Loucy (cell line): ENCODE measurements at regions not wholly inside any gene's neighbourhood (a gene's known extent, or its start where the extent isn't known, plus 50 kb on each side); places are given as distances from the start of the nearest gene placed in this dataset.

Experiments used
- H2AFZ ChIP-seq: fragments of 200-600 bp; sonication (generic); 2 replicates; pipeline ENCODE4 v1.6.0; 2016; ENCODE audit warnings: antibody characterized with exemption, mild to moderate bottlenecking, low read length, moderate library complexity
- H3F3A ChIP-seq: fragments of 200-600 bp; 2 replicates; pipeline ENCODE4 v1.6.0; 2016; ENCODE audit warnings: antibody characterized with exemption, low read depth, mild to moderate bottlenecking
- H3K27me3 ChIP-seq: fragments of 200-600 bp; sonication (generic); 2 replicates; pipeline ENCODE4 v1.6.1; 2014; ENCODE audit warnings: low read length, mild to moderate bottlenecking; ENCODE audit not compliant: insufficient read depth, poor library complexity, severe bottlenecking
- H3K36me3 ChIP-seq: fragments of 200-600 bp; sonication (generic); 2 replicates; pipeline ENCODE4 v1.6.1; 2016; ENCODE audit warnings: low read length; ENCODE audit not compliant: insufficient read depth
- H3K4me1 ChIP-seq: fragments of 200-600 bp; sonication (generic); 2 replicates; pipeline ENCODE4 v1.5.1; 2014; ENCODE audit warnings: low read length, mild to moderate bottlenecking; ENCODE audit not compliant: insufficient read depth, poor library complexity, severe bottlenecking
- H3K4me2 ChIP-seq: fragments of 200-600 bp; sonication (generic); 2 replicates; pipeline ENCODE4 v1.6.0; 2014; ENCODE audit warnings: antibody characterized with exemption, low read length, low read depth, mild to moderate bottlenecking; ENCODE audit not compliant: poor library complexity, severe bottlenecking
- H3K4me3 ChIP-seq: fragments of 200-600 bp; sonication (generic); 2 replicates; pipeline ENCODE4 v1.5.1; 2014; ENCODE audit warnings: low read length, mild to moderate bottlenecking, mixed read lengths; ENCODE audit not compliant: poor library complexity, severe bottlenecking
- H3K79me2 ChIP-seq: fragments of 200-600 bp; sonication (generic); 2 replicates; pipeline ENCODE4 v1.6.1; 2014; ENCODE audit warnings: low read length; ENCODE audit not compliant: insufficient read depth
- H3K9ac ChIP-seq: fragments of 200-600 bp; sonication (generic); 2 replicates; pipeline ENCODE4 v1.6.0; 2014; ENCODE audit warnings: mild to moderate bottlenecking, low read depth, low read length, moderate library complexity; ENCODE audit not compliant: poor library complexity, severe bottlenecking
- H3K9me2 ChIP-seq: fragments of 200-600 bp; sonication (generic); replicated peaks from 2 replicates; pipeline ENCODE4 v1.6.1; 2016; ENCODE audit warnings: low read depth, low read length, mixed read lengths
- H3K9me3 ChIP-seq: fragments of 200-600 bp; sonication (generic); 2 replicates; pipeline ENCODE4 v1.6.1; 2014; ENCODE audit warnings: mild to moderate bottlenecking, antibody characterized with exemption, low read length, low read depth; ENCODE audit not compliant: insufficient read depth
- H4K20me1 ChIP-seq: fragments of 200-600 bp; sonication (generic); 2 replicates; pipeline ENCODE4 v1.6.0; 2014; ENCODE audit warnings: antibody characterized with exemption, low read length, mild to moderate bottlenecking; ENCODE audit not compliant: insufficient read depth, poor library complexity, severe bottlenecking
- EZH2phosphoT487 ChIP-seq: fragments of 200-600 bp; IDR thresholded peaks from 2 replicates; pipeline ENCODE4 v1.6.1; 2018; ENCODE audit warnings: antibody characterized with exemption, mild to moderate bottlenecking, moderate library complexity, borderline replicate concordance
- TF ChIP-seq, protein P1 (sequence below): fragments of 200-600 bp; sonication (generic); conservative IDR thresholded peaks from 2 replicates; pipeline ENCODE4 v1.5.1; 2014; ENCODE audit warnings: mild to moderate bottlenecking, antibody characterized with exemption, low read length

DNA sequence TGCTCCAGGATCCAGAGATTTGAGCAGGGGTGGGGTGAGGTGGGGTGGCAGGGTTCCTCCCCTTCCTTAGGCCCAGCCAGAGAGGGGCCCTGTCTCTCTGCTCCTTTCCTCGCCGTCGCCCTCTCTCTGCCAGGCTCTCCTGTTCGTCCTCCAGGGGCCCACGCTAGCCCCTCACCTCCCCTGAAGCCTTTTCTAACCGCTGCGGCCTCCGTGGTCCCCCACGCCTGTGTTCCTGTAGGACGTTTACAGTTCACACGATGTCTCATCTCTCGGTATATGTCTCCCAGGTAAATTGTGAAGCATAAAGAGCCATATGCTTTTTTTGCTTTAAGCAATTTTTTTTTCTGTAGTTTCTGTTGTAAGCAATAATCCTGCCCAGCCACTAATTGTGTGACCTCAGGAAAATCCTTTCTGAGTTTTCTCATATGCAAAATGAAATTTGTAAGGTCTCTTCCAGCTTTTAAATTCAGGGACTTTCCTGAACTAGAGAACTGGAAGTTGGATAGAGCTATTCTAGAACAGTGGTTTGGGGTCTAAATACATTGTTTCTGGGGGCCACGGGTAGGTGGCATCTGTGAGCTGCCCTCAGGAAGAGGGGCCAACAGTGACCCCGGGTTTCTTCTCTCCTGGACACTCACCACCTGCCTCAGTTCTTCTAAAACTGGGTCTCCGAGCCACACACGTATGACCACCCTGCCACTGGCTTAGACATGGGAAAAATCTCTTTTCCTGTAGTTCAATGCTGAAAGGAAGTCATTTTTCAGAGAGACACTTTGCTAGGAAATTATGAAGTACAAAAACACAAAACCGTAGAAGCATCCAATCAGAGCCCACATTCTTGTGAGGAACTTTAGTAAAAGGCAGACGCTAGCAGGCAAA lies 50.2 kb upstream of the ZNF366 start:
- Histone ChIP-seq H2AFZ (no peak overlapping the region), H3K4me2 (peak overlapping the region; percentile 59), H3K9me3 (no peaks in the 10 kb centered on the region), H3K4me3 (peak overlapping the region; percentile 62), H3F3A (no peaks in the 10 kb centered on the region), H4K20me1 (no peaks in the 10 kb centered on the region), H3K27me3 (no peaks in the 10 kb centered on the region), H3K4me1 (peaks cover 5% of the 10 kb centered on the region), H3K9ac (no peak overlapping the region), H3K79me2 (no peaks in the 10 kb centered on the region), H3K9me2 (no peaks in the 10 kb centered on the region), H3K36me3 (no peaks in the 10 kb centered on the region)
- TF ChIP-seq EZH2phosphoT487 = no peak
- TF ChIP-seq, protein P1, sequence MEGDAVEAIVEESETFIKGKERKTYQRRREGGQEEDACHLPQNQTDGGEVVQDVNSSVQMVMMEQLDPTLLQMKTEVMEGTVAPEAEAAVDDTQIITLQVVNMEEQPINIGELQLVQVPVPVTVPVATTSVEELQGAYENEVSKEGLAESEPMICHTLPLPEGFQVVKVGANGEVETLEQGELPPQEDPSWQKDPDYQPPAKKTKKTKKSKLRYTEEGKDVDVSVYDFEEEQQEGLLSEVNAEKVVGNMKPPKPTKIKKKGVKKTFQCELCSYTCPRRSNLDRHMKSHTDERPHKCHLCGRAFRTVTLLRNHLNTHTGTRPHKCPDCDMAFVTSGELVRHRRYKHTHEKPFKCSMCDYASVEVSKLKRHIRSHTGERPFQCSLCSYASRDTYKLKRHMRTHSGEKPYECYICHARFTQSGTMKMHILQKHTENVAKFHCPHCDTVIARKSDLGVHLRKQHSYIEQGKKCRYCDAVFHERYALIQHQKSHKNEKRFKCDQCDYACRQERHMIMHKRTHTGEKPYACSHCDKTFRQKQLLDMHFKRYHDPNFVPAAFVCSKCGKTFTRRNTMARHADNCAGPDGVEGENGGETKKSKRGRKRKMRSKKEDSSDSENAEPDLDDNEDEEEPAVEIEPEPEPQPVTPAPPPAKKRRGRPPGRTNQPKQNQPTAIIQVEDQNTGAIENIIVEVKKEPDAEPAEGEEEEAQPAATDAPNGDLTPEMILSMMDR = no peak
